HUES6 (cell line): ENCODE measurements at regions not wholly inside any gene's neighbourhood (a gene's known extent, or its start where the extent isn't known, plus 50 kb on each side); places are given as distances from the start of the nearest gene placed in this dataset.

Experiments used
- H3K27ac ChIP-seq: 2 replicates; pipeline ENCODE4 v1.7.0; 2013; ENCODE audit warnings: low read depth, mild to moderate bottlenecking, low read length, inconsistent platforms
- H3K27me3 ChIP-seq: 2 replicates; pipeline ENCODE4 v1.6.1; 2013; ENCODE audit warnings: low read length; ENCODE audit not compliant: control insufficient read depth, insufficient read depth
- H3K36me3 ChIP-seq: 2 replicates; pipeline ENCODE4 v1.6.1; 2013; ENCODE audit warnings: low read length; ENCODE audit not compliant: control insufficient read depth, insufficient read depth
- H3K4me1 ChIP-seq: 2 replicates; pipeline ENCODE4 v1.6.1; 2013; ENCODE audit warnings: low read length; ENCODE audit not compliant: control insufficient read depth, insufficient read depth
- H3K4me3 ChIP-seq: 2 replicates; pipeline ENCODE4 v1.5.1; 2013; ENCODE audit warnings: low read depth, low read length
- H3K9ac ChIP-seq: one replicate; pipeline ENCODE4 v1.6.1; 2013; ENCODE audit warnings: mild to moderate bottlenecking, low read length
- H3K9me3 ChIP-seq: 2 replicates; pipeline ENCODE4 v1.6.1; 2013; ENCODE audit warnings: low read depth, low read length; ENCODE audit not compliant: control insufficient read depth, insufficient read depth

DNA sequence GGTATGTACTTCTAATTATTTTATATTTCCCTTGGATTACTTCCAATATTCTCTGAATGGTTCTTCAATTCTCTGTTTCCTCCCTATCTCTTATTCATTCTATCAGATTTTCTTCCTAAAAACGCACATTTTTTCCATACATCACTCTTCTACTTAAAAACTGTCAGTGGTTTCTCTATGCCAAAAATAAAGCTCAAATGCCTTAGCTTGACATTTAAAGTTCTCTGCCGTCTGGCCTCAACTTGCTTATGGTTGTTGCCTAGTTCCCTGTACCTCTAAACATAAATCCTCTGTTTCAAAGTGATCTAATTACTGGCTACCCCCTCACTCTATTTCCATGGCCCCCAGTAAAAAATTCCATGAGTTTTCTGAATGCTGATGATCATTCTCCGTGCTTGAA, 671.0 kb upstream of the ADGRL2 start:
- H3K27ac ChIP-seq = no peak overlapping the region

DNA sequence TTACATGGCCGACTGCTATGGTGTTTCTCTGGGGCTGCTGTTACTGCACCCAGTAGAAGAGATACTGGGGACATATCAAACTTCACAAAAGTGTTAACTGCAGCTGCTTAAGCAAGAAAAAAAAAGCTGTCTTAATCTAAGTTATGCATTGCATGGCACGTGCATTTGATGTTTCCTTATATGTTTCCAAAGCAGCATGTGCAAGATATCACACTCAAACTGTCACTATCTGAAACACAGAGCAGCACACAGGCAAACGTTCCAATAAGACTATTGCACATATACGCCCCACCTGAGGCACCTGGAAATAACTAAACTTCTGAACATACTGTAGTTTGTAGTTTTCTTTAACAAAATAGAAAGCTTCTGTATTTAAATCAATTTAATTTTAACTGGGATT, 671.4 kb upstream of the ADGRL2 start:
- H3K4me1 ChIP-seq = no peaks in the 10 kb centered on the region
- no peak overlapping the region for H3K9ac ChIP-seq
- no peak overlapping the region for H3K4me3 ChIP-seq
- H3K27me3 ChIP-seq = no peaks in the 10 kb centered on the region
- no peaks in the 10 kb centered on the region for H3K36me3 ChIP-seq
- H3K27ac ChIP-seq = no peak overlapping the region
- no peaks in the 10 kb centered on the region for H3K9me3 ChIP-seq

More for the DNA sequence above, 671.0 kb upstream of the ADGRL2 start:
- Histone ChIP-seq H3K4me1 (no peaks in the 10 kb centered on the region), H3K27me3 (no peaks in the 10 kb centered on the region), H3K36me3 (no peaks in the 10 kb centered on the region), H3K9ac (no peak overlapping the region), H3K9me3 (no peaks in the 10 kb centered on the region), H3K4me3 (no peak overlapping the region)

- Histone ChIP-seq H3K4me1 (no peaks in the 10 kb centered on the region), H3K9ac (no peak overlapping the region), H3K4me3 (no peak overlapping the region), H3K27me3 (no peaks in the 10 kb centered on the region), H3K27ac (no peak overlapping the region), H3K36me3 (no peaks in the 10 kb centered on the region), H3K9me3 (no peaks in the 10 kb centered on the region)
Measured at GRCh38 chr1:81128079-81128478, 672.7 kb upstream of the ADGRL2 start.

DNA sequence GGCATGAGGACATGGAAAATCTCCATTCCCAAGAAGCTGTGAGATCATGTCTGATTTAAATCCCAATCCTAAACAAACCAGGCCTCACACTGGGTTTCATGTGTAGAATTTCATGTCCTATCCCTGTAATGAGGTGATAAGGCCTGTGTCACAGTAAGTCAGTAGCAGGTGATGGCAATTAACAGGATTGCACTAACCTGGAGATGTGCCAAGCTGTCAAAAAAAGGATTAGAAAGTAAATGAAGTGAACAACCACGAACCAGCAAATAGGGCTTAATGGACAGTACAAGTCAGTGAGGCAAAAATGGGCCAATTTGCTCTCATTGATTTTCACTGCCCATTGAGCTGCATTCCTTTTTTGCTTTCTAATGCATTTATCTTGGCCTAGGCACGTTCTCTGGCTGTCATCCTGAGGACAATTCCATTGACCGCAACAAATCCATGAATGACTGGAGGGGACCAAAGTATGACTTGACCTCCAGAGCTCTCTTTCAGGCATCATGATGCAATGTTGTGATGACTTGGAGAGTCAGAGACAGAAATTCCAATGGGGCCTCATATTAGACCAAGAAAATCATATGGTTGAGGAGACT, 673.6 kb upstream of the ADGRL2 start:
- Histone ChIP-seq H3K4me1 (no peaks in the 10 kb centered on the region), H3K9ac (no peak overlapping the region), H3K4me3 (no peak overlapping the region), H3K27ac (no peak overlapping the region), H3K36me3 (no peaks in the 10 kb centered on the region), H3K9me3 (no peaks in the 10 kb centered on the region), H3K27me3 (no peaks in the 10 kb centered on the region)

DNA sequence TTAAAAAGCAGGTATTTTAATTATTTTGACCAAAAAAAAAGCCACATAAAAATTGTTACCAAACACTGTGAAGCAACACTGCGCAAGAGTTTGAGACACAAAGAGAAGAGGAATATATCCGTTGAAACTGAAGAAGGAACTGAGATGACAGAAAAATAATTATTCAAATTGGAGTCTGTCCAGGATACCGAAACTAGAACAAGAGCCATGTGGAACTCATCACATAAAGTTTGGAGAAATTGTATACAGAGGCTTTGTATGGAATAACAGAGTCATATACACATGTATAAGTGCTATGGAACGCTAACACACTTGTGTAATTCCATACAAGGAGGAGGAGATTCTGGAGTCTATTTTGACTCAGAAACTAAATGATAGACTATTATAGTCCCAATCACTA, 675.1 kb upstream of the ADGRL2 start:
- Histone ChIP-seq H3K9ac (no peak overlapping the region), H3K27me3 (no peaks in the 10 kb centered on the region)

DNA sequence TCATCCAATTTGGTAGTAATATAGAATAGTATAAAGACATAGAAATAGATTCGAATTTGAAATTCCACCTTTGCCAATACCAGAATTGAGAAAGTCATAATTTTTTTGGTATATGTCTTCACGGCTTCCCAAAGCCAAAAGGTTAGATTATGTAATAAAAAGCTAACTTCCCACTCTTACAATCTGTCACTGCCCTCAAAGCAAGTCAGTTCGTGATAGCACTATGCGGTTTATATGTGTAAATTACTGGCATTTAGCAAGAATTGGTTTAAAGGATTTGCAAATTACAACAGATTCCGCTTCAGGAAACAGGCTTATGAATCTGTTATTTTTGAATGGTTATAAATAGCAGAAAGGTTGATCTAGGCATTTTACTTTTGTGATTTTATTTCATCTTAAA, 679.4 kb upstream of the ADGRL2 start:
- Histone ChIP-seq H3K27me3 (no peaks in the 10 kb centered on the region), H3K9me3 (0 out of 2 replicates have a peak, but pooled peaks cover 3% of the 10 kb centered on the region), H3K27ac (no peak overlapping the region), H3K4me3 (no peak overlapping the region), H3K4me1 (no peaks in the 10 kb centered on the region), H3K9ac (no peak overlapping the region), H3K36me3 (no peaks in the 10 kb centered on the region)

More for the DNA sequence above, 675.1 kb upstream of the ADGRL2 start:
- Histone ChIP-seq H3K4me3 (no peak overlapping the region), H3K27ac (no peak overlapping the region), H3K9me3 (no peaks in the 10 kb centered on the region), H3K36me3 (no peaks in the 10 kb centered on the region), H3K4me1 (no peaks in the 10 kb centered on the region)

DNA sequence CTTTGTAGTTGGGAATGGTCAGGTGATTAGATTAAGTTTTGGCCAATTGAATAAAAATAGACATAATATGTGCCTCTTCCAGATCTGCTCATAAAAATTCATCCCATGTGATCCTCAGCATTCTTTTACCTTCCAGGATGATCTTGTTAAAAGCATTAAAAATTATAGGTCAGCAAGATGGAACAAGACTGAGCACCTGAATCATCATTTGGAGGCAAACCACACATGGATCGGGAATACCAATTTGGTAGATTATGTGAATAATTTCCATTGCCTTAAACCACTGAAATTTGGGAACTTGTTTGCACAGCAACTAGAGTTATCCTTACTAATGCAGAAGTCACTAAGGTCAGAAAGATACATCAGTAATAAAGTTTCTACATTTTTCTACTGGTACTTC, 681.4 kb upstream of the ADGRL2 start:
- no peak overlapping the region for H3K4me3 ChIP-seq
- no peaks in the 10 kb centered on the region for H3K27me3 ChIP-seq
- no peaks in the 10 kb centered on the region for H3K36me3 ChIP-seq
- no peak overlapping the region for H3K9ac ChIP-seq
- H3K9me3 ChIP-seq = 0 out of 2 replicates have a peak, but pooled peaks cover 3% of the 10 kb centered on the region
- H3K27ac ChIP-seq = no peak overlapping the region
- peaks cover 14% of the 10 kb centered on the region for H3K4me1 ChIP-seq

- no peaks in the 10 kb centered on the region for H3K27me3 ChIP-seq
Measured at GRCh38 chr1:81118550-81118949, 682.2 kb upstream of the ADGRL2 start.

GRCh38 chr1:81115422-81115821, 685.3 kb upstream of the ADGRL2 start:
- Histone ChIP-seq H3K9ac (no peak overlapping the region), H3K4me3 (no peak overlapping the region), H3K27ac (no peak overlapping the region), H3K4me1 (peaks cover 19% of the 10 kb centered on the region), H3K27me3 (no peaks in the 10 kb centered on the region), H3K9me3 (0 out of 2 replicates have a peak, but pooled peaks cover 3% of the 10 kb centered on the region), H3K36me3 (no peaks in the 10 kb centered on the region)

More at GRCh38 chr1:81118550-81118949, 682.2 kb upstream of the ADGRL2 start:
- no peak overlapping the region for H3K9ac ChIP-seq
- H3K4me3 ChIP-seq = no peak overlapping the region
- H3K9me3 ChIP-seq = 0 out of 2 replicates have a peak, but pooled peaks cover 3% of the 10 kb centered on the region
- peaks cover 19% of the 10 kb centered on the region for H3K4me1 ChIP-seq
- H3K27ac ChIP-seq = no peak overlapping the region
- H3K36me3 ChIP-seq = no peaks in the 10 kb centered on the region

- no peaks in the 10 kb centered on the region for H3K36me3 ChIP-seq
- H3K4me3 ChIP-seq = no peak overlapping the region
- H3K9me3 ChIP-seq = 0 out of 2 replicates have a peak, but pooled peaks cover 3% of the 10 kb centered on the region
- peaks cover 19% of the 10 kb centered on the region for H3K4me1 ChIP-seq
- peak overlapping the region; percentile 58; the same call in 1 of the 2 replicates for H3K27ac ChIP-seq
- no peaks in the 10 kb centered on the region for H3K27me3 ChIP-seq
- H3K9ac ChIP-seq = no peak overlapping the region
Measured at GRCh38 chr1:81114191-81114590, 686.5 kb upstream of the ADGRL2 start.

GRCh38 chr1:81113688-81114087, 687.0 kb upstream of the ADGRL2 start:
- 0 out of 2 replicates have a peak, but pooled peaks cover 3% of the 10 kb centered on the region for H3K9me3 ChIP-seq
- no peak overlapping the region for H3K9ac ChIP-seq
- H3K4me1 ChIP-seq = peaks cover 19% of the 10 kb centered on the region
- no peaks in the 10 kb centered on the region for H3K27me3 ChIP-seq
- no peak overlapping the region for H3K4me3 ChIP-seq
- no peak overlapping the region for H3K27ac ChIP-seq
- H3K36me3 ChIP-seq = no peaks in the 10 kb centered on the region
